Loucy (cell line): ENCODE measurements at regions not wholly inside any gene's neighbourhood (a gene's known extent, or its start where the extent isn't known, plus 50 kb on each side); places are given as distances from the start of the nearest gene placed in this dataset.

Source experiments
- EZH2phosphoT487 ChIP-seq: fragments of 200-600 bp; IDR thresholded peaks from 2 replicates; pipeline ENCODE4 v1.6.1; 2018; ENCODE audit warnings: antibody characterized with exemption, mild to moderate bottlenecking, moderate library complexity, borderline replicate concordance
- TF ChIP-seq, protein P1 (sequence below): fragments of 200-600 bp; sonication (generic); conservative IDR thresholded peaks from 2 replicates; pipeline ENCODE4 v1.5.1; 2014; ENCODE audit warnings: mild to moderate bottlenecking, antibody characterized with exemption, low read length

GRCh38 chr1:50278961-50279360 lies 144.3 kb downstream of the DMRTA2 start:
- TF ChIP-seq, protein P1, sequence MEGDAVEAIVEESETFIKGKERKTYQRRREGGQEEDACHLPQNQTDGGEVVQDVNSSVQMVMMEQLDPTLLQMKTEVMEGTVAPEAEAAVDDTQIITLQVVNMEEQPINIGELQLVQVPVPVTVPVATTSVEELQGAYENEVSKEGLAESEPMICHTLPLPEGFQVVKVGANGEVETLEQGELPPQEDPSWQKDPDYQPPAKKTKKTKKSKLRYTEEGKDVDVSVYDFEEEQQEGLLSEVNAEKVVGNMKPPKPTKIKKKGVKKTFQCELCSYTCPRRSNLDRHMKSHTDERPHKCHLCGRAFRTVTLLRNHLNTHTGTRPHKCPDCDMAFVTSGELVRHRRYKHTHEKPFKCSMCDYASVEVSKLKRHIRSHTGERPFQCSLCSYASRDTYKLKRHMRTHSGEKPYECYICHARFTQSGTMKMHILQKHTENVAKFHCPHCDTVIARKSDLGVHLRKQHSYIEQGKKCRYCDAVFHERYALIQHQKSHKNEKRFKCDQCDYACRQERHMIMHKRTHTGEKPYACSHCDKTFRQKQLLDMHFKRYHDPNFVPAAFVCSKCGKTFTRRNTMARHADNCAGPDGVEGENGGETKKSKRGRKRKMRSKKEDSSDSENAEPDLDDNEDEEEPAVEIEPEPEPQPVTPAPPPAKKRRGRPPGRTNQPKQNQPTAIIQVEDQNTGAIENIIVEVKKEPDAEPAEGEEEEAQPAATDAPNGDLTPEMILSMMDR, result no peak
- TF ChIP-seq EZH2phosphoT487, result no peak
